ENCODE measurements at regions not wholly inside any gene's neighbourhood (a gene's known extent, or its start where the extent isn't known, plus 50 kb on each side); places are given as distances from the start of the nearest gene placed in this dataset.
"Not testable (repeated sequence)": the region's sequence is repeated elsewhere in the genome, so short reads cannot be mapped to it uniquely, and the experiment has no call there.

DNA sequence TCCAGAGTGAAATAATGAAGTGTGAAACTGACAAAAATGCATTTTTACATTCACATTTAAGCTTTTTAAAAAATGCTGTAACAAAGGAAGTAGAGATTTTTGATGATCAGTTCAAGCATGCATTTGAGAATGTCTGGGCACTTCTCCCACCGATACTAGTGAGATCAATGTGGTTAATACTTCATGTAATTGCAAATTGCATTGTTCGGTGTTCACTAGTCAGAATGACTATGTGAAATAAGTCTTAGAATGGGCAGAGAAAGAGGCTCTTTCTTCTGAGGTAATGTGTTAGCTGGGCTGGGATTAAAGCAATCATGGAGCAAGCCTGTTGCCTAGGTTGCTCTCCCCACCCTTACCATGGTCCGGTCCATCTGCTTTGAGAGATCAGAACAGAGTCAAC lies 587.0 kb upstream of the GRM7 start:
- DNase-seq (ENCODE audit: low spot score), result no peak

- DNase-seq (ENCODE audit: low spot score), result no peak
These were observed 579.3 kb upstream of the GRM7 start for GRCh38 chr3:6281662-6282061.

GRCh38 chr3:6282918-6283317 lies 578.0 kb upstream of the GRM7 start:
- no peak for DNase-seq (ENCODE audit: low spot score)

DNA sequence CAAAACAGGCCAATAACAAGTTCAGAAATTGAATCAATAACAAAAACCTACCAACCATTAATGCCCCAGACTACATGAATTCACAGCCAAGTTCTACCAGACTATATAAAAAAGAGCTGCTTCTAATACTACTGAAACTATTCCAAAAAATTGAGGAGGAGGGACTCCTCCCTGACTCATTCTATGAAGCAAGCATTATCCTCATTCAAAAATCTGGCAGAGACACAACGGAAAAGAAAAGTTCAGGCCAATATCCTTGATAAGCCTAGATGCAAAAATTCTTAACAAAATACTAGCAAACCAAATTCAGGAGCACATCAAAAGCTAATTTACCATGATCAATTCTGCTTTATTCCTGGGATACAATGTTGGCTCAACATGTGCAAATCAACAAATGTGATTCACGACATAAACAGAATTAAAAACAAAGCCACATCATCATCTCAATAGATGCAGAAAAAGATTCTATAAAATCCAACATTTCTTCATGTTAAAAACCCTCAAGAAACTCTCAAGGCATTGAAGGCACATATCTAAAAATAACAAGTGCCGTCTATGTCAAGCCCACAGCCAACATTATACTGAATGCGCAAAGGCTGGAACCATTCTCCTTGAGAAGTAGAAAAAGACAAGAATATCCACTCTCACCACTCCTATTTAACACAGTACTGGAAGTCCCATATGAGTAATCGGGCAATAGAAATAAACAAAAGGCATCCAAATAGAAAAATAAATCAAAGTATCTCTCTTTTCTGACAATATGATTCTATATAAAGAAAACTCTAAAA lies 573.6 kb upstream of the GRM7 start:
- no peak for DNase-seq (ENCODE audit: low spot score)

DNA sequence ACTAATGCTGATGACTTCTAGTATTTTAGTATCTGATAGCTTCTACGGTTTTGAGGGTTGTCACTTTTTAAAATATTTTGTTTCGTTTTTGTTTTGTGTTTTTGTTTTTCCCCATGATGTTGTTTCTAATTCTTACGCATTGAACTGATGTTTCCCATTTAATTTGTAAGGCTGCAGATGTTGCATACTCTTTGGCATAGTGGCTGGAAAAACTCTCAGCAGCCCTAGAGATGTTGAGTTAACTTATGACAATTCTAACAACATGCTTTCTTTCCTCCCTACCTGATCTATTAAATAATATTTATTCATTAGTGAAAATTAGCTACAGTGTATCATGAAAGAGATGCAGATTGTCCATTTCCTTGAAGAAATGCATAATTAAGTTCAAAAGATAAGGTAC lies 559.3 kb upstream of the GRM7 start:
- no peak for DNase-seq (ENCODE audit: low spot score)

DNA sequence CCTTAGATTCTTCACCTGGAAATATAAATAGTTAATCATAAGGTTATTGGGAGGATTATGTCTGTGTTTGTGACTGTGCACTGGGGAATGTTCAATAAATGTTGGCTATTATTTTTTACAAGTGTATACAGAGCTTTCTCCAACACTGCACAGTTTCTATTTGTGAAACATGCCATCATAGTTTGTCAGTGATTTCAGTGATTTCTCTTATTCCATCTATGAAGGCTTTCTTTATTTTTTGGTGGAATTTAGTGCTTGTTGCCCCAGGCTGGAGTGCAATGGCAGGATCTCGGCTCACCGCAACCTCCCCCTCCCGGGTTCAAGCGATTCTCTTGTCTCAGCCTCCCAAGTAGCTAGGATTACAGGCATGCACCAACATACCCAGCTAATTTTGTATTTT lies 545.0 kb upstream of the GRM7 start:
- no peak for DNase-seq (ENCODE audit: low spot score)

GRCh38 chr3:6321999-6322398 lies 538.9 kb upstream of the GRM7 start:
- DNase-seq (ENCODE audit: low spot score), result no peak

- DNase-seq (ENCODE audit: low spot score), result no peak
These were observed 534.1 kb upstream of the GRM7 start for GRCh38 chr3:6326771-6327170.

DNA sequence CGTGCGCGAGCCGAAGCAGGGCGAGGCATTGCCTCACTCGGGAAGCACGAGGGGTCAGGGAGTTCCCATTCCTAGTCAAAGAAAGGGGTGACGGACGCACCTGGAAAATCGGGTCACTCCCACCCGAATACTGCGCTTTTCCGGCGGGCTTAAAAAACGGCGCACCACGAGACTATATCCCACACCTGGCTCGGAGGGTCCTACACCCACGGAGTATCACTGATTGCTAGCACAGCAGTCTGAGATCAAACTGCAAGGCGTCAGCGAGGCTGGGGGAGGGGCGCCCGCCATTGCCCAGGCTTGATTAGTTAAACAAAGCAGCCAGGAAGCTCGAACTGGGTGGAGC lies 520.0 kb upstream of the GRM7 start:
- not testable (repeated sequence) for DNase-seq (ENCODE audit: low spot score)

- DNase-seq (ENCODE audit: low spot score), result no peak
These were observed 509.2 kb upstream of the GRM7 start for GRCh38 chr3:6351752-6352151.

DNA sequence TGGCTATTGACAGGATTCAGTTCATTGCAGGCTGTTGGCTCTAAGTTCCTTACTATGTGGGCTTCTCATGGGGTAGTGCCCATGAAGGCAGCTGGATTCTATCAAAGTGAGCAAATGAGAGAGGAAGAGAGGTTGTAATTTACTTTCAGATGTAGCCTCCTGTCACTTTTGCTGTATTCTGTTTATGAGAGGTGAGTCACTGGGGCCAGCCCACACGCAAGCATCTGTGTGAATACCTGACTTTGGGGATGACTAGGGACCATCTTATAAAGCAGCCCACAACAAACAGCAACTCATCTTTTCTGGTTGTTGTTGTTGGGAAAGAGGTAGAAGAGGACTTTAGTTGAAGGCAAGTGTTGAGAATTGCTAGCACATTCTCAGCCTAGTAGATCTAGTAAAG lies 506.3 kb upstream of the GRM7 start:
- no peak for DNase-seq (ENCODE audit: low spot score)

DNA sequence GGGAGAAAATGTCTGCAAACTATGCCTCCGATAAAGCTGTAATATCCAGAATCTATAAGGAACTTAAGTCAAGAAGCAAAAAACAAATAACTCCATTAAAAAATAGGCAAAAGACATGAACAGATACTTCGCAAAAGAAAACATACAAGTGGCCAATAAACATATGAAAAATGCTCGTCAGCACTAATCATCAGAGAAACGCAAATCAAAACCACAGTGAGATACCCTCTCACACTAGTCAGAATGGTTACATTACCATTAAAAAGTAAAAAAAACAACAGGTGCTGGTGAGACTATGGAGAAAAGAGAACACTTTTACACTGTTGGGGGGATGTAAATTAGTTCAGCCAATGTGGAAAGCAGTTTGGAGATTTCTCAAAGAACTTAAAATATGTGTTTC lies 498.5 kb upstream of the GRM7 start:
- DNase-seq (ENCODE audit: low spot score), result no peak

GRCh38 chr3:6367171-6367570 lies 493.7 kb upstream of the GRM7 start:
- DNase-seq (ENCODE audit: low spot score), result no peak

DNA sequence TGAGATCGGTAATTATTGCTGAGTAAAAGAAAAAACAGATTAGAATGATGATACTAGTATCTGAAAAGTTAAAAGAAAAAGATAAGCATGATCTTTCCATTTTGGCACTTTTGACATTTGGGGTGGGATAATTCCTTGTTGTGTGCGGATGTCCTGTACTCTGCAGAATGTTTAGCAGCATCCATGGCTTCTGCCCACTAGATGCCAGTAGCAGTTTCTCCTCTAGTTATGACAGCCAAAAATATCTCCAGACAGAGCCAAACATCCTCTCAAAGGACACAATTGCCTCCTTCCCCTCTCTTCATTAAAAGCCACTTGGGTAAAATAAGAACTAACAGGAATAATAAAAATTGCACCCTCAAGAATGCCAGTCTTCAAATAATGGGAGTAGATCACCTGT lies 468.8 kb upstream of the GRM7 start:
- no peak for DNase-seq (ENCODE audit: low spot score)

- DNase-seq (ENCODE audit: low spot score), result no peak
These were observed 466.0 kb upstream of the GRM7 start for GRCh38 chr3:6394944-6395343.

DNA sequence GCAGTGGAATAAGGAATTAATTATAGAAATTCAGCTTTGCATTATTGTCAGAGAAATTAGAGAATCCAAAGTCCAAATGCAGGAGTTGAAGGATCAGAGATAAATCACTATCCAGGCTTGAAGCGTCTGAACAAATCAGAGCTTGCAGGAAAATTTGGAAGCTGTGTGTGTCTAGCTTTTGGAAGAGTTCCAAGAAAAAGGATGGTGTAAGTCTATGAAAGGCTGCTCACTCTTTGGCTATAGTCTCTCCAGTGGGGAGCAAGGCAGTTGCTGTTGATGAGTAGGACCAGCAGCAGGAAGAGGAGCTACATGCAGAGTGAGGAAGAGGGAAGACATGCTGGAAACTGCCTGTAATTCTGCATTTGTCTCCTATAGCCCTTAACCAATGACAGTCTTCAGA lies 464.3 kb upstream of the GRM7 start:
- DNase-seq (ENCODE audit: low spot score), result no peak

- DNase-seq (ENCODE audit: low spot score), result not testable (repeated sequence)
These were observed 458.2 kb upstream of the GRM7 start for GRCh38 chr3:6402666-6403065.

- not testable (repeated sequence) for DNase-seq (ENCODE audit: low spot score)
These were observed 454.0 kb upstream of the GRM7 start for GRCh38 chr3:6406923-6407322.

DNA sequence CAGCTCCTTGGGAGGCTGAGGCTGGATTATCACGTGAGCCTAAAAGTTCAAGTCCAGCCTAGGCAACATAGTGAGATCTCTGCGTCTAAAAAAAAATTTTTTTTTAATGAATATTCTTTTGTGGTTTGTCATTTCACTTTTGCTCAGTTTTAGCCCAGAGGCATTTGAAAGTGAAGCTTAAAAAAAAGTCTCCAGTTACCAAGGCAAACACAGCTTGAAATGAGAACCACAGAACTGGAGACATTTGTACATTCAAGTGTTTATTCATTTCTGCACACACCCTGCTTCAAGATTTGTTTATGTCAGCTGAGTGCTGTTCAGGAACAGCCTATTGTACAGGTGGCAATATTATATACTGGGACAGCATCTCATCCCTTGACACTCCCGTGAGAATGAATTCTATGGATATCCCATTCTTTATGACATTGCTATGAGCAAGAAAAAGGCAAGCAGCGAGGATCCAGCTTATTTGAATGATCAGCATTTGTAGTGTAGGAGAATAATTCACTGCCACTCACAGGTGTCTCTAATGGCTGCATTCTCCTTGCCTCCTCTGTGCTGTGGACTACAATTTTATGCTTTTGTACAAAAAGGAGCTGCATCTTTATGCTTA lies 444.8 kb upstream of the GRM7 start:
- no peak for DNase-seq (ENCODE audit: low spot score)

DNA sequence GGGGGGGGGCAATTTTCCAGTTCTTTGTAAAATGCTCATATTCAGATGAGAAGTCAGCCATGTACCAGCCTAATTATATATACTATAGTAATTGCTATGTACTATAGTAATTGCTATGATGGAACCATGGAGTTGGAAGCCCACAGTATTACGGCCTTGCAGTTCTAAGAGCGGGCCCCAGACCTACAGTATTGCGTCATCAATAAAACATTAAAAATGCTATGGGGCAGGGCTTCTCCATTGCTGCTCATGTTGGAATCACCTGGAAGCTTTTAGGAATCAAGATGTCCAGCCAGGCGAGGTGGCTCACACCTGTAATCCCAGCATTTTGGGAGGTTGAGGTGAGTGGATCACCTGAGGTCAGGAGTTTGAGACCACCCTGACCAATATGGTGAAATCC lies 443.7 kb upstream of the GRM7 start:
- DNase-seq (ENCODE audit: low spot score), result no peak

DNA sequence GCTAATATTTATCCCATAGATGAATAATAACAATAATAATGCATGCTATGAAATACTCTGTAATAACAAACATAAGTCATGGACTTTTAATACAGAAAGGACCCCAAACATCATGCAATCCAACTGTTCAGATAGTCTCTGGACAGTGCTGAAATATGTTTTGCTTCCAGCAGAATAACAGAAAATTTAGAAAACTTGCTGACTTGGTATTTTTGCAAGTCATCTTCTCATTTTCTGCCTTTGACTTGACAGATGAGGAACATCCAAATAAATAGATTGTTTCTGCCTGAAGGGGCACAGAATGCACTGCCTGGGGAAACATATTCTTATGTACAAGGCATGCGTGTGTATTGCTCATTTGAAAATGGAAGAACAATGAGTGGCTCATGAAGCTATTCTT lies 442.4 kb upstream of the GRM7 start:
- DNase-seq (ENCODE audit: low spot score), result no peak

GRCh38 chr3:6421666-6422445 lies 439.1 kb upstream of the GRM7 start:
- DNase-seq (ENCODE audit: low spot score), result no peak

DNA sequence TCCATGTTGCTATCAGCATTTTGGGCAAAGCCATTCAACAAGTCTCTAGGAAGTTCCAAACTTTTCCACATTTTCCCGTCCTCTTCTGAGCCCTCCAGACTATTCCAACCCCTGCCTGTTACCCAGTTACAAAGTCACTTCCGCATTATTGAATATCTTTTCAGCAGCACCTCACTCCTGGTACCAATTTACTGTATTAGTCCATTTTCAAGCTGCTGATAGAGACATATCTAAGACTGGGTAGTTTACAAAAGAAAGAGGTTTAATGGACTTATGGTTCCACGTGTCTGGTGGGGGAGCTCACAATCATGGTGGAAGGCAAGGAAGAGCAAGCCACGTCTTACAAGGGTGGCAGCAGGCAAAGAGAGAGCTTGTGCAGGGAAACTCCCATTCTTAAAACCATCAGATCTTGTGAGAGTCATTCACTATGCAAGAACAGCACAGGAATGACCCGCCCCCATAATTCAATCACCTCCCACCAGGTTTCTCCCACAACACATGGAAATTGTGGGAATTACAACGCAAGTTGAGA lies 435.6 kb upstream of the GRM7 start:
- DNase-seq (ENCODE audit: low spot score), result no peak
